CD14-positive monocyte (primary cell): ENCODE measurements at regions not wholly inside any gene's neighbourhood (a gene's known extent, or its start where the extent isn't known, plus 50 kb on each side); places are given as distances from the start of the nearest gene placed in this dataset.

Experiments used
- DNase-seq, 3 donors: peaks; one replicate each; pipeline ENCODE4 v3.0.0-alpha.2; 2011 to 2022
- H2AFZ ChIP-seq: 2 replicates; pipeline ENCODE4 v1.6.0; 2012; ENCODE audit warnings: mild to moderate bottlenecking, low read depth, low read length, inconsistent platforms; ENCODE audit not compliant: insufficient read depth, poor library complexity, severe bottlenecking
- H3K27ac ChIP-seq, 2 donors: 1 replicate in 1 of 2; 2 replicates in 1 of 2; pipeline ENCODE4 v1.5.1; 2012 to 2013; ENCODE audit warnings: low read length in 2 of 2, control low read depth in 1 of 2, inconsistent platforms in 1 of 2, low read depth in 1 of 2, mild to moderate bottlenecking in 1 of 2
- H3K27me3 ChIP-seq, 2 donors: one replicate each; pipeline versions ENCODE4 v1.6.0 to v1.6.1; 2011 to 2013; ENCODE audit warnings: low read length in 2 of 2; ENCODE audit not compliant: control insufficient read depth in 2 of 2, insufficient read depth in 2 of 2
- H3K36me3 ChIP-seq, 2 donors: replicated peaks in 1 of 2; 1 replicate in 1 of 2; 2 replicates in 1 of 2; pipeline versions ENCODE4 v1.5.1 to v1.6.1; 2012 to 2013; ENCODE audit warnings: low read length in 2 of 2, control low read depth in 1 of 2, inconsistent platforms in 1 of 2, mild to moderate bottlenecking in 1 of 2; ENCODE audit not compliant: insufficient read depth in 2 of 2, control insufficient read depth in 1 of 2
- H3K4me1 ChIP-seq, 2 donors: 1 replicate in 1 of 2; 2 replicates in 1 of 2; pipeline versions ENCODE4 v1.5.1 to v1.6.1; 2012 to 2013; ENCODE audit warnings: low read length in 2 of 2, control low read depth in 1 of 2, inconsistent platforms in 1 of 2, mild to moderate bottlenecking in 1 of 2, moderate library complexity in 1 of 2; ENCODE audit not compliant: insufficient read depth in 2 of 2, control insufficient read depth in 1 of 2
- H3K4me2 ChIP-seq: replicated peaks from 2 replicates; pipeline ENCODE3; 2012; ENCODE audit warnings: low read length, moderate library complexity, mild to moderate bottlenecking; ENCODE audit not compliant: poor library complexity, severe bottlenecking; ENCODE audit errors: extremely low read depth
- H3K4me3 ChIP-seq, 3 experiments: fragments of 200-600 bp in 1 of 3; sonication (generic) in 1 of 3; replicated peaks in 1 of 3; 1 replicate in 2 of 3; 2 replicates in 1 of 3; pipeline ENCODE4 v1.5.1; 2011 to 2013; ENCODE audit warnings: low read length in 3 of 3, mild to moderate bottlenecking in 3 of 3, control low read depth in 2 of 3, low read depth in 2 of 3, inconsistent platforms in 1 of 3, moderate library complexity in 1 of 3
- H3K79me2 ChIP-seq: 2 replicates; pipeline ENCODE4 v1.6.0; 2012; ENCODE audit warnings: mild to moderate bottlenecking, control low read depth, inconsistent platforms, low read length, moderate library complexity; ENCODE audit not compliant: insufficient read depth
- H3K9ac ChIP-seq: 2 replicates; pipeline ENCODE4 v1.6.0; 2017; ENCODE audit warnings: low read length, mild to moderate bottlenecking; ENCODE audit not compliant: insufficient read depth, poor library complexity, severe bottlenecking
- H3K9me3 ChIP-seq, 2 donors: replicated peaks in 1 of 2; 1 replicate in 1 of 2; 2 replicates in 1 of 2; pipeline versions ENCODE4 v1.5.1 to v1.6.1; 2012 to 2013; ENCODE audit warnings: low read length in 2 of 2, control low read depth in 1 of 2; ENCODE audit not compliant: control insufficient read depth in 1 of 2, insufficient read depth in 1 of 2
- H4K20me1 ChIP-seq: 2 replicates; pipeline ENCODE4 v1.6.0; 2012; ENCODE audit warnings: mild to moderate bottlenecking, low read length, control low read depth, moderate library complexity; ENCODE audit not compliant: insufficient read depth
- H3K27ac Mint-ChIP-seq, 7 donors: one replicate each; pipeline ENCODE4 v1.8.0; 2020; ENCODE audit warnings: mild to moderate bottlenecking in 7 of 7, mixed read lengths in 7 of 7, moderate library complexity in 6 of 7, inconsistent platforms in 2 of 7
- H3K27me3 Mint-ChIP-seq, 3 donors: one replicate each; pipeline ENCODE4 v1.8.0; 2021 to 2022; ENCODE audit warnings: low read depth in 3 of 3, mild to moderate bottlenecking in 3 of 3, mixed read lengths in 3 of 3, moderate library complexity in 3 of 3, inconsistent platforms in 1 of 3
- H3K36me3 Mint-ChIP-seq, 2 donors: one replicate each; pipeline ENCODE4 v1.8.0; 2020; ENCODE audit warnings: mixed read lengths in 2 of 2, inconsistent platforms in 1 of 2, mild to moderate bottlenecking in 1 of 2
- H3K4me1 Mint-ChIP-seq: one replicate; pipeline ENCODE4 v1.8.0; 2020; ENCODE audit warnings: mild to moderate bottlenecking, mixed read lengths
- H3K4me3 Mint-ChIP-seq, 2 donors: one replicate each; pipeline ENCODE4 v1.8.0; 2020; ENCODE audit warnings: mild to moderate bottlenecking in 2 of 2, mixed read lengths in 2 of 2, moderate library complexity in 1 of 2
- H3K9me3 Mint-ChIP-seq, 7 donors: one replicate each; pipeline ENCODE4 v1.8.0; 2020 to 2022; ENCODE audit warnings: mixed read lengths in 7 of 7, mild to moderate bottlenecking in 6 of 7, moderate library complexity in 6 of 7, inconsistent platforms in 2 of 7
- CTCF ChIP-seq: fragments of 200-600 bp; IDR thresholded peaks from one replicate; pipeline ENCODE4 v1.8.0; 2022; ENCODE audit warnings: antibody characterized with exemption, mild to moderate bottlenecking
- WGBS: methylation state at CpG from one replicate; pipeline ENCODE4 v1.1.5; 2013; ENCODE audit warnings: missing lambda C conversion rate; ENCODE audit not compliant: insufficient coverage; 5-methylcytosine and 5-hydroxymethylcytosine counted together
- intact Hi-C, 2 donors: fragments of 100-400 bp; cut with micrococcal nuclease; formaldehyde crosslinking; loops; one replicate each; pipeline versions ENCODE4 v1.15.0 to v1.15.1; 2023

GRCh38 chr6:137707038-137707589 lies 159.9 kb upstream of the TNFAIP3 start:
- Histone ChIP-seq H3K27me3 (no peaks in the 10 kb centered on the region), H3K9ac (no peak overlapping the region), H3K36me3 (no peaks in the 10 kb centered on the region), H3K4me1 (peaks cover 19 to 22% of the 10 kb centered on the region in 2 donors), H3K9me3 (no peaks in the 10 kb centered on the region), H3K79me2 (no peaks in the 10 kb centered on the region), H2AFZ (no peak overlapping the region), H3K4me2 (peak overlapping the region; percentile 47), H3K27ac (peak overlapping the region; percentile 6 to 62), H3K4me3 (no peak overlapping the region), H4K20me1 (no peaks in the 10 kb centered on the region)
- H3K27ac Mint-ChIP-seq, result peak overlapping the region; percentile 34 to 95 (median 91)
- peaks cover 36% of the 10 kb centered on the region for H3K4me1 Mint-ChIP-seq
- peak overlapping the region in 1 of 2 donors; percentile 22 for H3K4me3 Mint-ChIP-seq
- H3K36me3 Mint-ChIP-seq, result peaks cover 0 to 1% of the 10 kb centered on the region in 2 donors
- intact Hi-C loops, result loop anchor here (2.0 to 10.0 kb wide), 8 partner anchors 65 to 298 kb away; partner anchors contain the start of gene TNFAIP3 (in 2 of the 2)
- no CpG with 5 or more reads among the region's 9 CpGs for WGBS
- DNase-seq, result no peak
- H3K9me3 Mint-ChIP-seq, result peaks cover 0 to 3% (median 2%) of the 10 kb centered on the region in 7 donors
- TF ChIP-seq CTCF, result no peak
- H3K27me3 Mint-ChIP-seq, result peaks cover 0 to 3% (median 2%) of the 10 kb centered on the region in 3 donors

GRCh38 chr6:137707590-137708360 lies 159.3 kb upstream of the TNFAIP3 start:
- DNase-seq, result peak; percentile 90 to 96 (median 92)
- Mint-ChIP-seq H3K4me1 (peaks cover 41% of the 10 kb centered on the region), H3K9me3 (peaks cover 0 to 3% (median 2%) of the 10 kb centered on the region in 7 donors)

More at GRCh38 chr6:137707590-137708360, 159.3 kb upstream of the TNFAIP3 start:
- peaks cover 0 to 1% of the 10 kb centered on the region in 2 donors for H3K36me3 Mint-ChIP-seq
- H3K9ac ChIP-seq, result no peak overlapping the region
- peak overlapping the region; percentile 65 to 88 for H3K4me3 Mint-ChIP-seq
- H4K20me1 ChIP-seq, result no peaks in the 10 kb centered on the region
- peaks cover 0 to 3% (median 2%) of the 10 kb centered on the region in 3 donors for H3K27me3 Mint-ChIP-seq
- no peaks in the 10 kb centered on the region for H3K9me3 ChIP-seq
- no peaks in the 10 kb centered on the region for H3K27me3 ChIP-seq
- peak overlapping the region; percentile 47 for H3K4me2 ChIP-seq
- peak overlapping the region in 1 of 2 donors; percentile 62 for H3K27ac ChIP-seq
- TF ChIP-seq CTCF, result peak; percentile 93
- H3K79me2 ChIP-seq, result no peaks in the 10 kb centered on the region
- 0% methylated on average over 6 of the region's 13 CpGs for WGBS
- peak overlapping the region in 1 of 3 experiments; percentile 32 for H3K4me3 ChIP-seq
- H2AFZ ChIP-seq, result no peak overlapping the region
- no peaks in the 10 kb centered on the region for H3K36me3 ChIP-seq
- intact Hi-C loops, result loop anchor here (2.0 to 10.0 kb wide), 8 partner anchors 65 to 297 kb away; partner anchors contain the start of gene TNFAIP3 (in 2 of the 2)
- peak overlapping the region; percentile 82 to 95 (median 91) for H3K27ac Mint-ChIP-seq
- peaks cover 25 to 28% of the 10 kb centered on the region in 2 donors for H3K4me1 ChIP-seq
